GM12878 (cell line): ENCODE measurements at regions not wholly inside any gene's neighbourhood (a gene's known extent, or its start where the extent isn't known, plus 50 kb on each side); places are given as distances from the start of the nearest gene placed in this dataset.
"Not testable (repeated sequence)": the region's sequence is repeated elsewhere in the genome, so short reads cannot be mapped to it uniquely, and the experiment has no call there.

Experiments
- ATAC-seq: fragments of 200-7000 bp; cut with Tn5 transposase; 3 replicates; pipeline ENCODE4 v1.9.1; 2020; ENCODE audit warnings: mild to moderate bottlenecking, moderate library complexity
- BruUV-seq: library from RNA; stranded (reverse); fragments of 400-500 nt; replicated peaks from 2 replicates; lab custom pipeline; 2021; lab: Mats Ljungman, UMichigan
- CTCF ChIA-PET: fragments of 300-600 bp; sonication (Branson Sonifier 250); formaldehyde crosslinking; extraction: SDS; loops from one replicate; lab custom pipeline; 2021; ENCODE audit warnings: inconsistent platforms; lab: Yijun Ruan, JAX
- POLR2A ChIA-PET: fragments of 350-600 bp; formaldehyde crosslinking; extraction: SDS; loops from one replicate; lab custom pipeline; 2021; ENCODE audit warnings: inconsistent platforms; lab: Charles Lee
- RAD21 ChIA-PET: fragments of 300-600 bp; sonication (Branson Sonifier 250); formaldehyde crosslinking; loops from one replicate; lab custom pipeline; 2023; ENCODE audit warnings: antibody characterized with exemption; ENCODE audit not compliant: unreplicated experiment; lab: Charles Lee
- SMC1A ChIA-PET: fragments of 300-600 bp; sonication (Branson Sonifier 250); formaldehyde crosslinking; loops from one replicate; lab custom pipeline; 2023; ENCODE audit not compliant: unreplicated experiment, uncharacterized antibody; lab: Charles Lee
- DNase-seq: peaks from one replicate; pipeline ENCODE4 v3.0.0-alpha.2; 2011; ENCODE audit warnings: low read depth, low spot score
- FAIRE-seq: peaks from 3 replicates; lab custom pipeline; 2011; peaks lifted over from hg19 to GRCh38; lab: Jason Lieb, UNC
- H2AFZ ChIP-seq: 2 replicates; pipeline ENCODE4 v1.6.0; 2011; ENCODE audit warnings: low read depth, low read length, control low read depth; ENCODE audit not compliant: control insufficient read depth
- H3K27ac ChIP-seq: 2 replicates; pipeline ENCODE4 v1.5.1; 2011; ENCODE audit warnings: control low read depth; ENCODE audit not compliant: control insufficient read depth, insufficient read depth
- H3K27me3 ChIP-seq, 2 experiments: replicated peaks in 1 of 2; 2 replicates each; pipeline versions ENCODE4 v1.6.0 to v1.6.1; 2011; ENCODE audit warnings: low read length in 1 of 2; ENCODE audit not compliant: control insufficient read depth in 2 of 2, insufficient read depth in 2 of 2
- H3K36me3 ChIP-seq, 2 experiments: 2 replicates each; pipeline ENCODE4 v1.5.1; 2011; ENCODE audit warnings: low read length in 1 of 2; ENCODE audit not compliant: control insufficient read depth in 2 of 2, insufficient read depth in 2 of 2
- H3K4me1 ChIP-seq: 2 replicates; pipeline ENCODE4 v1.6.1; 2011; ENCODE audit warnings: mild to moderate bottlenecking, low read length, moderate library complexity, mixed read lengths; ENCODE audit not compliant: control insufficient read depth, insufficient read depth
- H3K4me2 ChIP-seq: 2 replicates; pipeline ENCODE4 v1.6.0; 2011; ENCODE audit warnings: control low read depth; ENCODE audit not compliant: control insufficient read depth, insufficient read depth
- H3K4me3 ChIP-seq: fragments of 200-600 bp; sonication (generic); 2 replicates; pipeline ENCODE4 v1.5.1; 2016
- H3K79me2 ChIP-seq: 2 replicates; pipeline ENCODE4 v1.6.0; 2011; ENCODE audit warnings: low read length; ENCODE audit not compliant: control insufficient read depth, insufficient read depth
- H3K9ac ChIP-seq: 2 replicates; pipeline ENCODE4 v1.8.0; 2011; ENCODE audit warnings: low read length, control low read depth, mixed read lengths; ENCODE audit not compliant: control insufficient read depth, insufficient read depth
- H3K9me3 ChIP-seq: replicated peaks from 3 replicates; pipeline ENCODE4 v1.5.1; 2011; ENCODE audit warnings: mild to moderate bottlenecking, low read length; ENCODE audit not compliant: control insufficient read depth, insufficient read depth
- H4K20me1 ChIP-seq: 2 replicates; pipeline ENCODE4 v1.6.0; 2011; ENCODE audit not compliant: control insufficient read depth, insufficient read depth
- GABPA ChIP-seq: IDR thresholded peaks from 2 replicates; pipeline ENCODE4 v1.6.1; 2014; ENCODE audit warnings: antibody characterized with exemption, low read depth, mild to moderate bottlenecking, inconsistent platforms
- MXI1 ChIP-seq: fragments of 150-350 bp; IDR thresholded peaks from 2 replicates; pipeline ENCODE4 v1.6.1; 2011; ENCODE audit warnings: low read depth, mild to moderate bottlenecking, inconsistent platforms, low read length, improper control_type of control experiment
- NFYB ChIP-seq: IDR thresholded peaks from 2 replicates; pipeline ENCODE4 v1.6.1; 2011; ENCODE audit warnings: low read depth, mild to moderate bottlenecking, low read length, improper control_type of control experiment, moderate library complexity; ENCODE audit not compliant: insufficient read depth
- RFX5 ChIP-seq: IDR thresholded peaks from 2 replicates; pipeline ENCODE4 v1.6.1; 2011; ENCODE audit warnings: low read depth, low read length, improper control_type of control experiment
- SUZ12 ChIP-seq: fragments of 200-600 bp; sonication (generic); IDR thresholded peaks from one replicate; pipeline ENCODE4 v1.6.1; 2018; ENCODE audit warnings: antibody characterized with exemption, mild to moderate bottlenecking; ENCODE audit not compliant: unreplicated experiment
- ZNF274 ChIP-seq: IDR thresholded peaks from one replicate; pipeline ENCODE4 v1.8.0; 2011; ENCODE audit not compliant: insufficient read length, insufficient read depth
- WGBS: methylation state at CpG from one replicate; pipeline ENCODE4 v1.1.6; 2016; ENCODE audit warnings: low lambda C conversion rate; ENCODE audit not compliant: insufficient replicate concordance, insufficient coverage; ENCODE audit errors: missing lambda C conversion rate; 5-methylcytosine and 5-hydroxymethylcytosine counted together
- in situ Hi-C: fragments of 300-500 bp; cut with MboI; formaldehyde crosslinking; loops from 9 replicates; pipeline ENCODE4 v1.14.3; 2018; ENCODE audit warnings: mixed read lengths
- intact Hi-C: fragments of 100-400 bp; cut with micrococcal nuclease; formaldehyde crosslinking; loops from one replicate; pipeline ENCODE4 v1.14.2; 2022; ENCODE audit not compliant: unreplicated experiment

DNA sequence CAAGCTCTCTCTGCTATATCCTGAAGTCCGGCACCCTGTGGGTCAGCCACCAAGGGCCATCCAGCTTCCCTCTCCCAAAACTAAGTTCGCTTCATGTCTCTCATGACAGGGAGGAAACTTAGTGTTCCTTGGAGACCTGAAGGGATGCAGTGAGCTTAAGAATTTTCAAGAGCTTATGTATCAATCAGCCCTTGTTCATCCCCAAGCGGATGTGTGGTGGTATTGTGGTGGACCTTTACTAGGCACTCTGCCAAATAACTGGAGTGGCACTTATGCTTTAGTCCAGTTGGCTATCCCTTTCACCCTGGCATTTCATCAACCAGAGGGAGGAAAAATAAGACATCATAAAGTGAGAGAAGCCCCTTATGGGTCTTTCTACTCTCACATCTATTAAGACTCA lies 114.6 kb upstream of the PPM1J start:
- H3K9me3 ChIP-seq, H3K27ac ChIP-seq, FAIRE-seq, intact Hi-C loops, H3K27me3 ChIP-seq, SMC1A ChIA-PET, CTCF ChIA-PET, H4K20me1 ChIP-seq, H3K9ac ChIP-seq, H3K4me1 ChIP-seq, H3K4me3 ChIP-seq, ATAC-seq, in situ Hi-C loops, H3K36me3 ChIP-seq, DNase-seq, H2AFZ ChIP-seq, BruUV-seq, RAD21 ChIA-PET, H3K4me2 ChIP-seq, H3K79me2 ChIP-seq: not testable (repeated sequence)
- 51% methylated on average over 3 of the region's 3 CpGs for WGBS
- POLR2A ChIA-PET: interaction anchor here (0.6 kb wide), 1 partner anchor 29 kb away, joined by 6 read pairs; no protein-coding TSS in a partner anchor

DNA sequence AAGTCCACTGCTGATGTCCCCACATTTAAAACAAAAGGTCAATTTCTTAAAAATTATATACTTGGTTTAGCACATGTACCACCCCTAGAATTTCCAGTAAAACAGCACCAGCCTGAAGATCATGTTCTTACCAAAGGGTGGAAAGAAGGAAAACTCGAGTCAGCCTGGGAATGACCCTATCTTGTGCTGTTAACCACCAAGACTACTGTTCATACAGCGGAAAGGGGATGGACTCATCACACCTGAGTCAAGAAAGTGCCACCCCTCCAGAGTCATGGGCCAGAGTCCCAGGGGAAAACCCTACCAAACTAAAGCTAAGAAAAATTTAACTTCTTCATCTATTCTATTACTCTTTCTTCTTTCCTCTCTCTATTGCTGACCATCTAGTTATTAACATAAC lies 113.6 kb upstream of the PPM1J start:
- no TSS peak for BruUV-seq
- TF ChIP-seq SUZ12: no peak
- TF ChIP-seq ZNF274: no peak
- TF ChIP-seq MXI1: no peak
- TF ChIP-seq RFX5: no peak
- TF ChIP-seq GABPA: no peak
- no peak for TF ChIP-seq NFYB
- H3K27me3 ChIP-seq: no peaks in the 10 kb centered on the region; a peak in 2 of 4 replicates
- no peak overlapping the region for H3K9ac ChIP-seq
- CTCF ChIA-PET: interaction anchor here (0.6 to 1.0 kb wide), 2 partner anchors 104 to 213 kb away, joined by 3 to 5 read pairs; no protein-coding TSS in a partner anchor
- POLR2A ChIA-PET: no interaction called here
- no peaks in the 10 kb centered on the region for H3K9me3 ChIP-seq
- DNase-seq (no peak), ATAC-seq (no peak), FAIRE-seq (no peak)
- no peak overlapping the region for H3K27ac ChIP-seq
- in situ Hi-C loops (no loop called here), intact Hi-C loops (no loop called here)
- H2AFZ ChIP-seq: no peak overlapping the region
- H4K20me1 ChIP-seq: no peaks in the 10 kb centered on the region
- no peak overlapping the region for H3K4me2 ChIP-seq
- no peaks in the 10 kb centered on the region for H3K4me1 ChIP-seq
- H3K36me3 ChIP-seq: no peaks in the 10 kb centered on the region
- no peaks in the 10 kb centered on the region for H3K79me2 ChIP-seq
- no peak overlapping the region for H3K4me3 ChIP-seq
- whole genome bisulfite sequencing: 38% methylated on average over 2 of the region's 2 CpGs
- RAD21 ChIA-PET: no interaction called here
- SMC1A ChIA-PET: no interaction called here

DNA sequence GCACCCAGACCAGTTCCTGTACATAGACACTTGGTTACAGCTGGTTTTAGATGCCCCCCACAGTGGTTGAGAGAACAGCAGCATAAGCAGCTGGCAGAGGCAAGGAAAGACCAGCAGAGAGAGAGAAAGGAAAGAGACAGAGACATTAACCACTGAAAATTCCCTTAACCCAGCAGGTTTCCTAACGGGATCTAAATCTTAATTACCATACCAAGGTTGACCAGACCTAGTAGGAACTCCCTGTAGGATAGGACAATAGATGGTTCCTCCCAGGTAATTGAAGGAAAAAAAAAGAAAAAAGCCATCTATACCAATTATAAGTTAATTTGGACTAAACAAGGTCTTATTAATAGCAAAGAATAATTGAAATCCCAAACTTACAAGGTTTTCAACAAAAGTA lies 112.3 kb upstream of the PPM1J start:
- ATAC-seq, FAIRE-seq, DNase-seq, H3K4me2 ChIP-seq, intact Hi-C loops, RAD21 ChIA-PET, BruUV-seq, H4K20me1 ChIP-seq, H3K27me3 ChIP-seq, H3K4me1 ChIP-seq, H3K9me3 ChIP-seq, H2AFZ ChIP-seq, CTCF ChIA-PET, H3K27ac ChIP-seq, in situ Hi-C loops, H3K79me2 ChIP-seq, H3K4me3 ChIP-seq, H3K36me3 ChIP-seq, POLR2A ChIA-PET, SMC1A ChIA-PET, H3K9ac ChIP-seq: not testable (repeated sequence)
- WGBS: 8% methylated on average over 1 of the region's 1 CpG
